Small intestine (tissue), 7 donors: ENCODE measurements at regions not wholly inside any gene's neighbourhood (a gene's known extent, or its start where the extent isn't known, plus 50 kb on each side); places are given as distances from the start of the nearest gene placed in this dataset.

Source experiments
- DNase-seq, 2 donors: peaks; one replicate each; pipeline versions ENCODE4 v3.0.0 to v3.0.0-alpha.2; 2013
- FAIRE-seq: peaks from 2 replicates; lab custom pipeline; 2012; peaks lifted over from hg19 to GRCh38; lab: Jason Lieb, UNC
- H3K27ac ChIP-seq, 3 donors: one replicate each; pipeline ENCODE4 v1.5.1; 2013; ENCODE audit warnings: low read length in 2 of 3, mild to moderate bottlenecking in 2 of 3, control low read depth in 1 of 3, inconsistent platforms in 1 of 3, low read depth in 1 of 3, moderate library complexity in 1 of 3
- H3K27me3 ChIP-seq, 3 donors: one replicate each; pipeline ENCODE4 v1.6.1; 2013; ENCODE audit warnings: low read length in 3 of 3, inconsistent platforms in 1 of 3; ENCODE audit not compliant: control insufficient read depth in 3 of 3, insufficient read depth in 3 of 3
- H3K36me3 ChIP-seq, 3 donors: one replicate each; pipeline ENCODE4 v1.6.1; 2013; ENCODE audit warnings: low read length in 3 of 3, inconsistent platforms in 1 of 3, low read depth in 1 of 3, mild to moderate bottlenecking in 1 of 3, moderate library complexity in 1 of 3; ENCODE audit not compliant: control insufficient read depth in 3 of 3, insufficient read depth in 2 of 3
- H3K4me1 ChIP-seq, 3 donors: one replicate each; pipeline ENCODE4 v1.6.1; 2013; ENCODE audit warnings: low read length in 2 of 3, inconsistent platforms in 1 of 3, low read depth in 1 of 3, mild to moderate bottlenecking in 1 of 3, moderate library complexity in 1 of 3; ENCODE audit not compliant: control insufficient read depth in 3 of 3, insufficient read depth in 2 of 3
- H3K4me3 ChIP-seq, 3 donors: one replicate each; pipeline ENCODE4 v1.5.1; 2013; ENCODE audit warnings: low read length in 3 of 3, control low read depth in 1 of 3, inconsistent platforms in 1 of 3, low read depth in 1 of 3, mild to moderate bottlenecking in 1 of 3, moderate library complexity in 1 of 3
- H3K9me3 ChIP-seq, 2 donors: one replicate each; pipeline ENCODE4 v1.6.1; 2013; ENCODE audit warnings: low read depth in 1 of 2, low read length in 1 of 2; ENCODE audit not compliant: control insufficient read depth in 2 of 2, insufficient read depth in 1 of 2
- WGBS, 3 donors: extraction: QIAGEN DNeasy Blood & Tissue Kit; methylation state at CpG; one replicate each; pipeline ENCODE4 v1.1.7; 2013; 5-methylcytosine and 5-hydroxymethylcytosine counted together
- donor health status: healthy with polysubstance abuse.
- donor health status: control.
- donor health status: control.
- donor health status: Bipolar disorder and iron deficiency.
- donor health status: healthy.

- Histone ChIP-seq H3K27me3 (peaks cover 0 to 3% (median 0%) of the 10 kb centered on the region in 3 donors), H3K27ac (no peak overlapping the region), H3K4me3 (no peak overlapping the region), H3K36me3 (no peaks in the 10 kb centered on the region), H3K4me1 (peaks cover 0 to 6% (median 0%) of the 10 kb centered on the region in 3 donors), H3K9me3 (no peaks in the 10 kb centered on the region)
- no peak for DNase-seq
- WGBS, 3 donors: 86 to 92% (median 89%) methylated on average over 20 of the region's 20 CpGs
- no peak for FAIRE-seq
These were observed 106.8 kb upstream of the B3GAT1 start for GRCh38 chr11:134518616-134519389.

- WGBS, 3 donors: 71 to 82% (median 80%) methylated on average over 14 of the region's 14 CpGs
- DNase-seq (no peak), FAIRE-seq (no peak)
- Histone ChIP-seq H3K4me3 (no peak overlapping the region), H3K9me3 (no peaks in the 10 kb centered on the region), H3K27ac (no peak overlapping the region), H3K4me1 (peaks cover 0 to 6% (median 0%) of the 10 kb centered on the region in 3 donors), H3K27me3 (peaks cover 0 to 3% (median 2%) of the 10 kb centered on the region in 3 donors), H3K36me3 (no peaks in the 10 kb centered on the region)
These were observed 105.7 kb upstream of the B3GAT1 start for GRCh38 chr11:134517621-134518293.

DNA sequence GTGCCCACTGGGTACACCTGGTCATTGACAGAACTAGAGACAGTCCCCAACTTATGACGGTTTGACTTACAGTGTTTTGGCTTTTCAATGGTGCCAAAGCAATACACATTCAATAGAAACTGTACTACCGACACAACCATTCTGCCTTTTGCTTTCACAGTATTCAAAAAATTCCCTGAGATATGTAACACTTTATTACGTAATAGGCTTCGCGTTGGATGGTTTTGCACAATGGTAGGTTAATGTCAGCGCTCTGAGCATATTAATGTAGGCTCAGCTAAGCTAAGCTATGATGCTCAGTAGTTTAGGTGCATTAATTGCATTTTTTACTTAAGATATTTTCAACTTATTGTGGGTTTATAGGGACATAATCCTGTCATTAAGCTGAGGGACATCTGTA lies 105.1 kb upstream of the B3GAT1 start:
- 85 to 91% (median 87%) methylated on average over 6 of the region's 6 CpGs for WGBS, 3 donors
- peaks cover 0 to 6% (median 0%) of the 10 kb centered on the region in 3 donors for H3K4me1 ChIP-seq
- no peak overlapping the region for H3K4me3 ChIP-seq
- H3K27ac ChIP-seq: no peak overlapping the region
- FAIRE-seq: no peak
- peaks cover 0 to 3% (median 2%) of the 10 kb centered on the region in 3 donors for H3K27me3 ChIP-seq
- DNase-seq: no peak
- no peaks in the 10 kb centered on the region for H3K36me3 ChIP-seq
- no peaks in the 10 kb centered on the region for H3K9me3 ChIP-seq

GRCh38 chr11:134516529-134516928 lies 104.5 kb upstream of the B3GAT1 start:
- H3K9me3 ChIP-seq: no peaks in the 10 kb centered on the region
- no peak for FAIRE-seq
- H3K36me3 ChIP-seq: no peaks in the 10 kb centered on the region
- H3K27ac ChIP-seq: no peak overlapping the region
- H3K27me3 ChIP-seq: peaks cover 0 to 2% (median 0%) of the 10 kb centered on the region in 3 donors
- H3K4me3 ChIP-seq: no peak overlapping the region
- peak; percentile 10 to 15 for DNase-seq
- H3K4me1 ChIP-seq: peaks cover 0 to 6% (median 0%) of the 10 kb centered on the region in 3 donors
- WGBS, 3 donors: 49 to 70% (median 64%) methylated on average over 9 of the region's 9 CpGs

- no peak overlapping the region for H3K27ac ChIP-seq
- H3K36me3 ChIP-seq: no peaks in the 10 kb centered on the region
- H3K4me1 ChIP-seq: peaks cover 0 to 6% (median 0%) of the 10 kb centered on the region in 3 donors
- H3K9me3 ChIP-seq: no peaks in the 10 kb centered on the region
- peaks cover 0 to 2% (median 0%) of the 10 kb centered on the region in 3 donors for H3K27me3 ChIP-seq
- 32 to 68% (median 44%) methylated on average over 26 of the region's 26 CpGs for WGBS, 3 donors
- DNase-seq (peak; percentile 69 to 90), FAIRE-seq (no peak)
- H3K4me3 ChIP-seq: no peak overlapping the region
These were observed 103.3 kb upstream of the B3GAT1 start for GRCh38 chr11:134515081-134515960.

DNA sequence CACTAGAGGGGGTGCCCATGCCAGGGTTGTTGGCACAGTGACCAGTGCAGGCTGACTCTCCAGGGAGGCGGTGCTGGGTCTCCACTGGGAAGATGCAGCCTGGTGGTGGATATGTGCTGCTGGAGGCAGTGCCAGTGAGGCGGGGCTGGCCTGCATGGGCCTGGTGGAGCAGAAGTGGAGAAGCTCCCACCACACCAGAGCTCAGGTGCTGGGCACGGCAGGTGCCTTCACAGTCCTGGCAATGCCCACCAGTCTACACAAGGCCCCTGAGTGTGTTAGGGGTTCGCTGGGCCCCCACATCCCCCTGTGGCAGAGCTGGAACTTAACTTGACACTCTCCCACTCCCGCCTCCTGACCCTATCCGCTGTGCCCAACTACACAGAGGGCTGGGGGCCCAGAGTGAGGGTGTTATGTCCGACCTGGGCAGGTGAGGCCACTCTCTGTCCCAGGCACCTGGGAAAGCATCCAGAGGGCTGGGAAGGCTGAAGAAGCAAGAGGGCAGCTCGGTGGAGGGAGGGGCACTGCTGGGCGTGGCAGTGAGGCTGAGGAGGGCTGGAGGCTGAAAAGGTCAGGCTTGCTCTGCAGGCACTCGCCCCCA lies 102.4 kb upstream of the B3GAT1 start:
- Histone ChIP-seq H3K4me1 (peaks cover 0 to 6% (median 0%) of the 10 kb centered on the region in 3 donors), H3K27me3 (peaks cover 0 to 2% (median 0%) of the 10 kb centered on the region in 3 donors), H3K36me3 (no peaks in the 10 kb centered on the region), H3K4me3 (no peak overlapping the region), H3K27ac (no peak overlapping the region), H3K9me3 (no peaks in the 10 kb centered on the region)
- DNase-seq (no peak), FAIRE-seq (no peak)
- 55 to 69% (median 58%) methylated on average over 10 of the region's 10 CpGs for WGBS, 3 donors

DNA sequence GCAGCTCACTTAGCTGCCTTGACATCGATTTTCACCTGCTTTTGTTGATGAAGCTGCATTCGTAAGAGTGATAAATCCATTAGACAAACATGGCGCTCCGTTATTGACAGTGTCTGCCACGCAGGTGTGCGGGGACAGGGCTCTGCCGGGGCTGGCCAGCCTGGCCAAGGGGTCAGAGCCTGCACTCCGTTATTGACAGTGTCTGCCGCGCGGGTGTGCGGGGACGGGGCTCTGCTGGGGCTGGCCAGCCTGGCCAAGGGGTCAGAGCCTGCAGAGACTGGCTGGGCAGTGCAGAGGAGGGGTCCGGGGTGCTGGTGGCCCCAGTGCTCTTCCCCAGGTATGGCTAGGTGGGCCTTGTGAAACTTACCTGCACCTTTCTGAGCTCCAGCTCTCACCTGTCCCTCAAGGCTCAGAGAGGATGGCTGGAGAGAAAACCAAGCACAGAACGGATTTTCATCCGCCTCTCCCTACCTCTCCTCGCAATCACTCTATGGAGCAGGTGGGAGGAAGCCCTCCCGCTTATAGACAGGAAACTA lies 101.6 kb upstream of the B3GAT1 start:
- H3K4me3 ChIP-seq: no peak overlapping the region
- no peak for FAIRE-seq
- peaks cover 0 to 2% (median 0%) of the 10 kb centered on the region in 3 donors for H3K27me3 ChIP-seq
- no peaks in the 10 kb centered on the region for H3K36me3 ChIP-seq
- no peaks in the 10 kb centered on the region for H3K9me3 ChIP-seq
- peaks cover 0 to 6% (median 0%) of the 10 kb centered on the region in 3 donors for H3K4me1 ChIP-seq
- no peak overlapping the region for H3K27ac ChIP-seq
- no peak for DNase-seq
- WGBS, 3 donors: 77 to 85% (median 77%) methylated on average over 17 to 18 of the region's 18 CpGs
